Astrocyte (in vitro differentiated cells and primary cell): ENCODE measurements at regions not wholly inside any gene's neighbourhood (a gene's known extent, or its start where the extent isn't known, plus 50 kb on each side); places are given as distances from the start of the nearest gene placed in this dataset.

Source experiments
- EZH2 ChIP-seq: IDR thresholded peaks from 2 replicates; pipeline ENCODE4 v1.6.1; 2012; ENCODE audit warnings: mild to moderate bottlenecking, low read length, inconsistent platforms; ENCODE audit not compliant: insufficient read depth
- TF ChIP-seq, protein P1 (sequence below): IDR thresholded peaks from 2 replicates; pipeline ENCODE4 v1.5.1; 2011; ENCODE audit warnings: low read depth, mild to moderate bottlenecking, inconsistent platforms, low read length, moderate library complexity; ENCODE audit not compliant: insufficient read depth

DNA sequence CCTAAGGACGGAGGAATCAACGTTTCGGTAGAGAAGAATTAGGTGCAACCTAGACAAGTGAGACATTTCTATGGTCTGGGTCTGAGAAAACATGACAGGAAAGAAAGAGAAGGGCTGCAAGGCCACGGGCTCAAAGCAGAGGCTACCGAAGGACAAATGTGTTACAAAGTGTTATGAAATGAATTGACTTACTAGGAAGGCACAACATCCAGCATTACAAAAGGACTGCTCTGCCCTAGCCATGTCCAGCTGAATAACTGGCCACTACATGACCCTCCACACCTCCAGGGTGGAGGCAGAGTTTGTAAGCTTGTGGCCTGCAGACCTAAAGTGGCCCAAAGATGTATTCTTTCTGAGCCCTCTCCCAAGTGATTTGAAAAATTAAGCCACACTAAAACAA, 133.6 kb downstream of the GDAP2 start:
- TF ChIP-seq EZH2, result no peak
- TF ChIP-seq, protein P1, sequence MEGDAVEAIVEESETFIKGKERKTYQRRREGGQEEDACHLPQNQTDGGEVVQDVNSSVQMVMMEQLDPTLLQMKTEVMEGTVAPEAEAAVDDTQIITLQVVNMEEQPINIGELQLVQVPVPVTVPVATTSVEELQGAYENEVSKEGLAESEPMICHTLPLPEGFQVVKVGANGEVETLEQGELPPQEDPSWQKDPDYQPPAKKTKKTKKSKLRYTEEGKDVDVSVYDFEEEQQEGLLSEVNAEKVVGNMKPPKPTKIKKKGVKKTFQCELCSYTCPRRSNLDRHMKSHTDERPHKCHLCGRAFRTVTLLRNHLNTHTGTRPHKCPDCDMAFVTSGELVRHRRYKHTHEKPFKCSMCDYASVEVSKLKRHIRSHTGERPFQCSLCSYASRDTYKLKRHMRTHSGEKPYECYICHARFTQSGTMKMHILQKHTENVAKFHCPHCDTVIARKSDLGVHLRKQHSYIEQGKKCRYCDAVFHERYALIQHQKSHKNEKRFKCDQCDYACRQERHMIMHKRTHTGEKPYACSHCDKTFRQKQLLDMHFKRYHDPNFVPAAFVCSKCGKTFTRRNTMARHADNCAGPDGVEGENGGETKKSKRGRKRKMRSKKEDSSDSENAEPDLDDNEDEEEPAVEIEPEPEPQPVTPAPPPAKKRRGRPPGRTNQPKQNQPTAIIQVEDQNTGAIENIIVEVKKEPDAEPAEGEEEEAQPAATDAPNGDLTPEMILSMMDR, result no peak
